ENCODE measurements at regions not wholly inside any gene's neighbourhood (a gene's known extent, or its start where the extent isn't known, plus 50 kb on each side); places are given as distances from the start of the nearest gene placed in this dataset.
A peak's percentile ranks its signal among the peaks of the same experiment; 100 is the strongest.
"Not testable (repeated sequence)": the region's sequence is repeated elsewhere in the genome, so short reads cannot be mapped to it uniquely, and the experiment has no call there.

- Mint-ChIP-seq H3K9me3 (peaks cover 0 to 9% (median 2%) of the 10 kb centered on the region in 8 donors), H3K27ac (no peak overlapping the region), H3K36me3 (no peaks in the 10 kb centered on the region), H3K4me1 (no peaks in the 10 kb centered on the region), H3K27me3 (peaks cover 0 to 6% of the 10 kb centered on the region in 2 donors), H3K4me3 (no peak overlapping the region)
- no peaks in the 10 kb centered on the region for H3K9me3 ChIP-seq (ENCODE audit: control insufficient read depth in 1 of 2, low read length in 2 of 2)
- ChIA-PET CTCF (ENCODE audit: partially characterized antibody) (no interaction called here), POLR2A (ENCODE audit: partially characterized antibody) (no interaction called here)
- no peak overlapping the region for H3K4me3 ChIP-seq (ENCODE audit: low read length in 2 of 2)
- intact Hi-C loops (cut with micrococcal nuclease): no loop called here
- no peaks in the 10 kb centered on the region for H3K27me3 ChIP-seq (ENCODE audit: insufficient read depth, low read length)
- no peak overlapping the region for H3K27ac ChIP-seq (ENCODE audit: low read depth, low read length)
- no peak for DNase-seq
- H3K4me1 ChIP-seq (ENCODE audit: insufficient read depth, low read length): no peaks in the 10 kb centered on the region
- no peaks in the 10 kb centered on the region for H3K36me3 ChIP-seq (ENCODE audit: insufficient read depth, low read length)
Observed at GRCh38 chr15:100771746-100772145, 107.9 kb upstream of the ALDH1A3 start.

- H3K27me3 Mint-ChIP-seq: peaks cover 0 to 6% of the 10 kb centered on the region in 2 donors
- H3K4me1 Mint-ChIP-seq: no peaks in the 10 kb centered on the region
- no peak overlapping the region for H3K27ac Mint-ChIP-seq
- Histone ChIP-seq H3K27me3 (ENCODE audit: insufficient read depth, low read length) (no peaks in the 10 kb centered on the region), H3K36me3 (ENCODE audit: insufficient read depth, low read length) (no peaks in the 10 kb centered on the region), H3K4me1 (ENCODE audit: insufficient read depth, low read length) (no peaks in the 10 kb centered on the region), H3K4me3 (ENCODE audit: low read length in 2 of 2) (no peak overlapping the region), H3K9me3 (ENCODE audit: control insufficient read depth in 1 of 2, low read length in 2 of 2) (no peaks in the 10 kb centered on the region), H3K27ac (ENCODE audit: low read depth, low read length) (no peak overlapping the region)
- H3K36me3 Mint-ChIP-seq: no peaks in the 10 kb centered on the region
- ChIA-PET CTCF (ENCODE audit: partially characterized antibody) (no interaction called here), POLR2A (ENCODE audit: partially characterized antibody) (no interaction called here)
- no peak overlapping the region for H3K4me3 Mint-ChIP-seq
- peaks cover 0 to 9% (median 2%) of the 10 kb centered on the region in 8 donors for H3K9me3 Mint-ChIP-seq
- no peak for DNase-seq
- intact Hi-C loops (cut with micrococcal nuclease): no loop called here
Observed at GRCh38 chr15:100772478-100772877, 107.2 kb upstream of the ALDH1A3 start.

GRCh38 chr15:100772892-100773520 is 106.6 kb upstream of the ALDH1A3 start:
- intact Hi-C loops (cut with micrococcal nuclease): no loop called here
- no peak overlapping the region for H3K27ac ChIP-seq (ENCODE audit: low read depth, low read length)

GRCh38 chr15:100774044-100774443 is 105.6 kb upstream of the ALDH1A3 start:
- H3K27me3 Mint-ChIP-seq; H3K27ac Mint-ChIP-seq; H3K4me3 Mint-ChIP-seq; H3K27ac ChIP-seq (ENCODE audit: low read depth, low read length); H3K9me3 ChIP-seq (ENCODE audit: control insufficient read depth in 1 of 2, low read length in 2 of 2); H3K4me3 ChIP-seq (ENCODE audit: low read length in 2 of 2); intact Hi-C loops (cut with micrococcal nuclease); CTCF ChIA-PET (ENCODE audit: partially characterized antibody); POLR2A ChIA-PET (ENCODE audit: partially characterized antibody); DNase-seq; H3K4me1 Mint-ChIP-seq; H3K9me3 Mint-ChIP-seq; H3K4me1 ChIP-seq (ENCODE audit: insufficient read depth, low read length); H3K36me3 ChIP-seq (ENCODE audit: insufficient read depth, low read length); H3K27me3 ChIP-seq (ENCODE audit: insufficient read depth, low read length); H3K36me3 Mint-ChIP-seq: not testable (repeated sequence)

More at GRCh38 chr15:100772892-100773520, 106.6 kb upstream of the ALDH1A3 start:
- ChIA-PET POLR2A (ENCODE audit: partially characterized antibody) (no interaction called here), CTCF (ENCODE audit: partially characterized antibody) (no interaction called here)
- Histone ChIP-seq H3K4me1 (ENCODE audit: insufficient read depth, low read length) (no peaks in the 10 kb centered on the region), H3K4me3 (ENCODE audit: low read length in 2 of 2) (no peak overlapping the region), H3K36me3 (ENCODE audit: insufficient read depth, low read length) (no peaks in the 10 kb centered on the region), H3K27me3 (ENCODE audit: insufficient read depth, low read length) (no peaks in the 10 kb centered on the region), H3K9me3 (ENCODE audit: control insufficient read depth in 1 of 2, low read length in 2 of 2) (no peaks in the 10 kb centered on the region)
- no peak for DNase-seq
- Mint-ChIP-seq H3K36me3 (no peaks in the 10 kb centered on the region), H3K4me3 (no peak overlapping the region), H3K9me3 (peaks cover 0 to 9% (median 2%) of the 10 kb centered on the region in 8 donors), H3K27me3 (peaks cover 1 to 9% of the 10 kb centered on the region in 2 donors), H3K27ac (peak overlapping the region in 1 of 7 donors; percentile 51), H3K4me1 (no peaks in the 10 kb centered on the region)

- Mint-ChIP-seq H3K27ac (no peak overlapping the region), H3K4me1 (no peaks in the 10 kb centered on the region), H3K36me3 (no peaks in the 10 kb centered on the region), H3K9me3 (peaks cover 0 to 9% (median 2%) of the 10 kb centered on the region in 8 donors), H3K27me3 (peaks cover 7 to 8% of the 10 kb centered on the region in 2 donors), H3K4me3 (no peak overlapping the region)
- Histone ChIP-seq H3K27me3 (ENCODE audit: insufficient read depth, low read length) (no peaks in the 10 kb centered on the region), H3K36me3 (ENCODE audit: insufficient read depth, low read length) (no peaks in the 10 kb centered on the region), H3K9me3 (ENCODE audit: control insufficient read depth in 1 of 2, low read length in 2 of 2) (no peaks in the 10 kb centered on the region), H3K4me1 (ENCODE audit: insufficient read depth, low read length) (no peaks in the 10 kb centered on the region), H3K27ac (ENCODE audit: low read depth, low read length) (no peak overlapping the region), H3K4me3 (ENCODE audit: low read length in 2 of 2) (no peak overlapping the region)
- no peak for DNase-seq
- ChIA-PET CTCF (ENCODE audit: partially characterized antibody) (no interaction called here), POLR2A (ENCODE audit: partially characterized antibody) (no interaction called here)
- intact Hi-C loops (cut with micrococcal nuclease): no loop called here
Observed at GRCh38 chr15:100775581-100776185, 103.9 kb upstream of the ALDH1A3 start.

GRCh38 chr15:100777821-100778220 is 101.8 kb upstream of the ALDH1A3 start:
- POLR2A ChIA-PET (ENCODE audit: partially characterized antibody): no interaction called here
- Histone ChIP-seq H3K27ac (ENCODE audit: low read depth, low read length) (no peak overlapping the region), H3K27me3 (ENCODE audit: insufficient read depth, low read length) (no peaks in the 10 kb centered on the region), H3K4me1 (ENCODE audit: insufficient read depth, low read length) (no peaks in the 10 kb centered on the region), H3K9me3 (ENCODE audit: control insufficient read depth in 1 of 2, low read length in 2 of 2) (no peaks in the 10 kb centered on the region), H3K36me3 (ENCODE audit: insufficient read depth, low read length) (no peaks in the 10 kb centered on the region), H3K4me3 (ENCODE audit: low read length in 2 of 2) (no peak overlapping the region)
- CTCF ChIA-PET (ENCODE audit: partially characterized antibody): no interaction called here
- no peak overlapping the region for H3K27ac Mint-ChIP-seq
- H3K4me3 Mint-ChIP-seq: no peak overlapping the region
- no peaks in the 10 kb centered on the region for H3K36me3 Mint-ChIP-seq
- H3K9me3 Mint-ChIP-seq: peaks cover 0 to 9% (median 2%) of the 10 kb centered on the region in 8 donors
- H3K27me3 Mint-ChIP-seq: peaks cover 8 to 13% of the 10 kb centered on the region in 2 donors
- H3K4me1 Mint-ChIP-seq: no peaks in the 10 kb centered on the region
- no peak for DNase-seq
- intact Hi-C loops (cut with micrococcal nuclease): no loop called here

- Histone ChIP-seq H3K9me3 (ENCODE audit: control insufficient read depth in 1 of 2, low read length in 2 of 2) (no peaks in the 10 kb centered on the region), H3K4me3 (ENCODE audit: low read length in 2 of 2) (no peak overlapping the region), H3K4me1 (ENCODE audit: insufficient read depth, low read length) (no peaks in the 10 kb centered on the region), H3K27me3 (ENCODE audit: insufficient read depth, low read length) (no peaks in the 10 kb centered on the region), H3K27ac (ENCODE audit: low read depth, low read length) (no peak overlapping the region), H3K36me3 (ENCODE audit: insufficient read depth, low read length) (no peaks in the 10 kb centered on the region)
- Mint-ChIP-seq H3K27ac (no peak overlapping the region), H3K27me3 (peaks cover 13% of the 10 kb centered on the region in 2 donors), H3K4me3 (no peak overlapping the region), H3K4me1 (no peaks in the 10 kb centered on the region), H3K9me3 (peaks cover 0 to 9% (median 0%) of the 10 kb centered on the region in 8 donors), H3K36me3 (no peaks in the 10 kb centered on the region)
- no peak for DNase-seq
- intact Hi-C loops (cut with micrococcal nuclease): no loop called here
- CTCF ChIA-PET (ENCODE audit: partially characterized antibody): no interaction called here
- POLR2A ChIA-PET (ENCODE audit: partially characterized antibody): no interaction called here
Observed at GRCh38 chr15:100778831-100779288, 100.8 kb upstream of the ALDH1A3 start.

Data from CD4-positive, alpha-beta memory T cell (primary cell).